ENCODE measurements at regions not wholly inside any gene's neighbourhood (a gene's known extent, or its start where the extent isn't known, plus 50 kb on each side); places are given as distances from the start of the nearest gene placed in this dataset.
"Not testable (repeated sequence)": the region's sequence is repeated elsewhere in the genome, so short reads cannot be mapped to it uniquely, and the experiment has no call there.

- Histone ChIP-seq H2AFZ (replicated peaks) (no peak overlapping the region), H3K4me3 (no peak overlapping the region), H3K36me3 (no peaks in the 10 kb centered on the region), H3K4me2 (no peak overlapping the region), H3K27ac (no peak overlapping the region), H3K79me2 (ENCODE audit: low read depth) (no peaks in the 10 kb centered on the region), H3F3A (ENCODE audit: low read depth) (no peaks in the 10 kb centered on the region), H3K27me3 (no peaks in the 10 kb centered on the region), H4K20me1 (ENCODE audit: low read depth) (no peaks in the 10 kb centered on the region), H3K4me1 (no peaks in the 10 kb centered on the region), H3K9ac (no peak overlapping the region), H3K9me3 (ENCODE audit: low read depth) (no peaks in the 10 kb centered on the region)
- TF ChIP-seq EZH2 (IDR thresholded peaks at IDR 0.05), result no peak
- no peak for TF ChIP-seq EZH2phosphoT487 (IDR thresholded peaks at IDR 0.05)
- no peak for TF ChIP-seq CTCF (IDR thresholded peaks at IDR 0.05)
- no peaks in the 10 kb centered on the region for H3K4me1 Mint-ChIP-seq
- no peaks in the 10 kb centered on the region for H3K27me3 Mint-ChIP-seq (ENCODE audit: insufficient read depth, low read depth)
- no peaks in the 10 kb centered on the region for H3K36me3 Mint-ChIP-seq
- H3K9me3 Mint-ChIP-seq, result peaks cover 13% of the 10 kb centered on the region
- H3K4me3 Mint-ChIP-seq, result no peak overlapping the region
- H3K27ac Mint-ChIP-seq, result no peak overlapping the region
- DNase-seq (ENCODE audit: low spot score), result no peak
Measured at GRCh38 chrX:46178763-46179162, 366.5 kb downstream of the ZNF674 start.

- Histone ChIP-seq H3K9ac (no peak overlapping the region), H4K20me1 (ENCODE audit: low read depth) (no peaks in the 10 kb centered on the region), H3K27me3 (no peaks in the 10 kb centered on the region), H3K27ac (no peak overlapping the region), H2AFZ (replicated peaks) (no peak overlapping the region), H3K4me1 (no peaks in the 10 kb centered on the region), H3K9me3 (ENCODE audit: low read depth) (no peaks in the 10 kb centered on the region), H3K79me2 (ENCODE audit: low read depth) (no peaks in the 10 kb centered on the region), H3K4me3 (no peak overlapping the region), H3K36me3 (no peaks in the 10 kb centered on the region), H3F3A (ENCODE audit: low read depth) (no peaks in the 10 kb centered on the region), H3K4me2 (no peak overlapping the region)
- Mint-ChIP-seq H3K27ac (no peak overlapping the region), H3K27me3 (ENCODE audit: insufficient read depth, low read depth) (peaks cover 2% of the 10 kb centered on the region), H3K4me3 (no peak overlapping the region), H3K4me1 (no peaks in the 10 kb centered on the region), H3K9me3 (peaks cover 5% of the 10 kb centered on the region), H3K36me3 (no peaks in the 10 kb centered on the region)
- TF ChIP-seq EZH2 (IDR thresholded peaks at IDR 0.05) (no peak), CTCF (IDR thresholded peaks at IDR 0.05) (no peak), EZH2phosphoT487 (IDR thresholded peaks at IDR 0.05) (no peak)
- DNase-seq (ENCODE audit: low spot score), result no peak
Measured at GRCh38 chrX:46173159-46173558, 372.1 kb downstream of the ZNF674 start.

- H3K4me1 ChIP-seq; H3K79me2 ChIP-seq (ENCODE audit: low read depth); H3K27ac ChIP-seq; H4K20me1 ChIP-seq (ENCODE audit: low read depth); H3K4me1 Mint-ChIP-seq; DNase-seq (ENCODE audit: low spot score); H3K4me3 ChIP-seq; H3K36me3 Mint-ChIP-seq; H3K27me3 Mint-ChIP-seq (ENCODE audit: insufficient read depth, low read depth); H3F3A ChIP-seq (ENCODE audit: low read depth); H3K4me3 Mint-ChIP-seq; H3K4me2 ChIP-seq; H3K9ac ChIP-seq; H3K9me3 ChIP-seq (ENCODE audit: low read depth); H3K36me3 ChIP-seq; H3K9me3 Mint-ChIP-seq; H3K27me3 ChIP-seq; H2AFZ ChIP-seq (replicated peaks); H3K27ac Mint-ChIP-seq: not testable (repeated sequence)
Measured at GRCh38 chrX:46171457-46171856, 373.8 kb downstream of the ZNF674 start.

GRCh38 chrX:46169808-46170207 lies 375.4 kb downstream of the ZNF674 start:
- Histone ChIP-seq H3K27me3 (no peaks in the 10 kb centered on the region), H4K20me1 (ENCODE audit: low read depth) (no peaks in the 10 kb centered on the region), H3K36me3 (no peaks in the 10 kb centered on the region), H3K9ac (no peak overlapping the region), H3K4me3 (no peak overlapping the region), H2AFZ (replicated peaks) (no peak overlapping the region), H3K79me2 (ENCODE audit: low read depth) (no peaks in the 10 kb centered on the region), H3K9me3 (ENCODE audit: low read depth) (no peaks in the 10 kb centered on the region), H3K4me1 (no peaks in the 10 kb centered on the region), H3K4me2 (no peak overlapping the region), H3F3A (ENCODE audit: low read depth) (no peaks in the 10 kb centered on the region), H3K27ac (no peak overlapping the region)
- TF ChIP-seq EZH2 (IDR thresholded peaks at IDR 0.05) (no peak), CTCF (IDR thresholded peaks at IDR 0.05) (no peak), EZH2phosphoT487 (IDR thresholded peaks at IDR 0.05) (no peak)
- Mint-ChIP-seq H3K27ac (no peak overlapping the region), H3K27me3 (ENCODE audit: insufficient read depth, low read depth) (peaks cover 2% of the 10 kb centered on the region), H3K4me1 (no peaks in the 10 kb centered on the region), H3K36me3 (no peaks in the 10 kb centered on the region), H3K4me3 (no peak overlapping the region), H3K9me3 (peaks cover 5% of the 10 kb centered on the region)
- no peak for DNase-seq (ENCODE audit: low spot score)

Measured in neural progenitor cell (in vitro differentiated cells).